CD4-positive, alpha-beta T cell treated with Interleukin-15 for 4 hours (primary cell): ENCODE measurements at regions not wholly inside any gene's neighbourhood (a gene's known extent, or its start where the extent isn't known, plus 50 kb on each side); places are given as distances from the start of the nearest gene placed in this dataset.

ENCODE experiments used
- DNase-seq: peaks from one replicate; pipeline ENCODE4 v3.0.0-alpha.2; 2020; ENCODE audit warnings: low spot score

- DNase-seq: no peak
Observed at GRCh38 chr12:29043069-29043468, 106.0 kb upstream of the FAR2 start.

GRCh38 chr12:29044799-29045198 lies 104.3 kb upstream of the FAR2 start:
- DNase-seq: no peak

DNA sequence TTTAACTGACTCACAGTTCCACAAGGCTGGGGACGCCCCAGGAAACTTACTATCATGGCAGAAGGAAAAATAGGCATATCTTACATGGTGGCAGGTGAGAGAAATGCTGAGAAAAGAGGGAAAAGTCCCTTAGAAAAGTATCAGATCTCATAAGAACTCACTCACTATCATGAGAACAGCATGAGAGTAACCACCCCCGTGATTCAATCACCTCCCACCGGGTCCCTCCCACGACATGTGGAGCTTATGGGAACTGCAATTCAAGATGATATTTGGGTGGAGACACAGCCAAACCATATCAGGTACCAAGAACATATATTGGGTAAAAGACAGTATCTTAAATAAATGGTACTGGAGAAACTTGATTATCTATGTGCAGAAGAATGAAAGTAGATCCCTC lies 100.3 kb upstream of the FAR2 start:
- no peak for DNase-seq

DNA sequence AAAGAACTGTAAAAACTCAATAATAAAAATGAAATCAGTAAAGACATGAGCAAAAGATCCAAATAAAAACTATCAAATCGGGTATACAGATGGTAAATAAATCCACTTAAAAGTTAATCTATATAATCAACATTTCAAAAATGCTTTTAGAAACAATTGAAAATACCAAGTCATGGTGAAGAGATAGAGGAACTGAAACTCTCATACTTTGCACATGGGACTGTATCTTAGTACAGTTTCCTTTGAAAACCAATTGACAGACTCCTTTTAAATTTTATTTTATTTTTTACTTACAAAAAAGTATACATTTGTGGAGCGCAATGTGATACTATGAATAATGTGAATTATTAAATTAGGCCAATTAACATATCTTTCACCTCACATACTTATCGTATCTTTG lies 98.6 kb upstream of the FAR2 start:
- no peak for DNase-seq

- no peak for DNase-seq
Observed at GRCh38 chr12:29051221-29051620, 97.9 kb upstream of the FAR2 start.

DNA sequence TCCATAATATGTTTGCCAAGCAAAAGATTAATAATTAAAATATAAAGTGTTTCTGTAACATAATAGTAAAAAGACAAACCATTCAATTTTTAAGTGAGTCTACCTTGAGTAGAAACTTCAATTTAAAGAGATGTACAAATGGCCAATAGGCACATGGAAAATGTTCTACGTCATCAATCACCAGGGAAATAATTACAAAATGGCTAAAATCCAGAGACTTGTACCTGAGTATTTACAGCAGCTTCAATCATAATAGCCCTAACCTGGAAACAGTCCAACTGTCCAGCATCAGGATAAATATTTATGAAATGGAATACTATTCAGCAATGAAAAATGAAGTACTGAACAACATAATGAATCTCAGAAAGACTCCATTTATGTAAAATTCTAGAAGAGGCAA lies 95.5 kb upstream of the FAR2 start:
- DNase-seq: no peak

GRCh38 chr12:29054858-29055663 lies 94.0 kb upstream of the FAR2 start:
- no peak for DNase-seq

DNA sequence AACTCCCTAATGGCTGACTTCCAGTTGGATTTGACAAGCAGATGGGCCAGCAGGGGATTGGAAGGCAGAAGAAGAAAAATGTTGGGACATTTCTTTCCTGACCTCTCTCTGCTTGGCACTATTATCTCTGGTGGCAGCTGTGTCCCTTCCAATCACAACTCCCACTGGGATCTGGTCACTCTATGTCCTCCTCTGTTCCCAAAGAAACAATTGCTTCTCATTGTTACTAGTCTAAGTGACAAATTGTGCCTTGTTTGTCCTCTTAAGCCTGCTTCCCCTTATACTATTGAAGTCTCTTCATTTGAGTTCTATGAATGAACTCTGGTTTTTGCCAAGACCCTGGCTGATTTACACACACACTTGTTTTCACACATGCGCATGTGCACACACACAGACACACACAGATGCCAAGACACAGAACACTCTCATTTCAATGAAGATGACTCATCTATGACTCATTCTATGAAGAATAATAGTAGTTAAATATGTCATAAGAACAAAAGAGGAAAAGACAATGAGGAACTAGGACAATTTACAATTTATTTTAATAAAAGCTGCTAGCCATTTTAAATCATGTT lies 83.0 kb upstream of the FAR2 start:
- DNase-seq: peak; percentile 7

- DNase-seq: no peak
Observed at GRCh38 chr12:29067430-29067829, 81.6 kb upstream of the FAR2 start.

GRCh38 chr12:29070309-29070708 lies 78.8 kb upstream of the FAR2 start:
- no peak for DNase-seq

DNA sequence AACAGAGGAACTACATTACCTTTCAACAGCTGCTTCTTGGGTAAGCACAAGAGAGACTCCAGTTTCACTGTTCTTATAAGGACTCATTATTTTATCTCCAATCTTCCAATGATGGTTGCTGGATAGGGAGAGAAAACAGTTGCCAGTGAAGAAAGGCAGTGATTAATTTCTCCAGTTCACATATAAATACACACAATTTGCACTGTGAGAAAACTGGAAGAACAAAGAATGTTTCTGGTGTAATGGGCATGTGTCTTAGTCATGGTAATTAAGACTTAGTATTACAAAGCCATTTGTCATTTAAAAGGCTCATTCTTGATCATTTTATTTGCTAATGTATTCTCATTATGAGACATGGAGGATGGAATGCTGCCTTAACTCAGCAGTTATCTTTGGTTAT lies 78.0 kb upstream of the FAR2 start:
- DNase-seq: no peak

- no peak for DNase-seq
Observed at GRCh38 chr12:29072631-29073030, 76.4 kb upstream of the FAR2 start.

DNA sequence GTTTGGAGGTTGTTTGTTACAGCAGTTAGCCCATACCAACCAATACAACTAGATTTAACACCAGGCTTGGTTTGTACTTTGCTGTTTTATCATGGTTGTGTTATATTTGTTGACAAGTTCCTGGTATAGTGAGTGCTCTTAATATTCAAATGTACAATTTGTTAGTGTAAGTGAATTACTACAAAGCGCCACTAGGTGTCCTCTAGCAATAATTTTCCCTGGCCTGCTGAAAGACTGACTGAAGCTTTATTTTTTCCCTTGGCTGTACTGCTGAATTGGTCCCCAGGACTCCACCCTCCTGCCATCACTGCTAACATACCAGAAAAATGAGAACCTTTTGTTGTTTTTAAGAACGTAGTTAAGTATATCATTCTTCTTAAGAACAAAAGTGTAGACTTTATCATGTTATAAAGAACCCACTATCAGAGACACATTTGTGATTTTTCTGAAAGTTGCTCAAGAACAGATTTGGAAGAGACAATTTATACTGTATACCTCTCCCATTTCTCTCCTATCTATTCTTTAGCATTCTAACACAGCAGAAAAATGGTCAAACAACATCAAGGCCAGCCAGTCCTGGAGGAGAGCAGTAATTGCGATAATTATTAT lies 75.3 kb upstream of the FAR2 start:
- DNase-seq: peak; percentile 49

GRCh38 chr12:29081101-29081500 lies 68.0 kb upstream of the FAR2 start:
- DNase-seq: no peak

DNA sequence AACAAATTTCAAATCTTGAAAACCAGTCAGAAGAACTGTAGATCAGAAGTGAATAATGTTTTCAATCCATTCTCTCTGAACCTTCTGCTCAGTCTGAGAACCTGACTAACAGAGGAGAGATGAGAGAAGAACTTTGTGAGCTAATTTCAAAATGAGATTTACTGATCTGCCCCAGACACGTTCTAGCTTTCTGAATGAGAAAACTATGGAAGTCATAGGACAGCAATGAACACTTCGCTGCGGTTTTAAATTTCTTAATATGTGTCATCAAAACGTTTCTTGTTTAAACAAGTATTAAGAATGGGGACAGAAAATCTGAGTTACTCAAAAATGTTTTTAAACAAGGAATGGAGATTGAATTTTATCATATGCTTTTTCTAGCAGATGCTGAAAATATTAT lies 66.6 kb upstream of the FAR2 start:
- no peak for DNase-seq

DNA sequence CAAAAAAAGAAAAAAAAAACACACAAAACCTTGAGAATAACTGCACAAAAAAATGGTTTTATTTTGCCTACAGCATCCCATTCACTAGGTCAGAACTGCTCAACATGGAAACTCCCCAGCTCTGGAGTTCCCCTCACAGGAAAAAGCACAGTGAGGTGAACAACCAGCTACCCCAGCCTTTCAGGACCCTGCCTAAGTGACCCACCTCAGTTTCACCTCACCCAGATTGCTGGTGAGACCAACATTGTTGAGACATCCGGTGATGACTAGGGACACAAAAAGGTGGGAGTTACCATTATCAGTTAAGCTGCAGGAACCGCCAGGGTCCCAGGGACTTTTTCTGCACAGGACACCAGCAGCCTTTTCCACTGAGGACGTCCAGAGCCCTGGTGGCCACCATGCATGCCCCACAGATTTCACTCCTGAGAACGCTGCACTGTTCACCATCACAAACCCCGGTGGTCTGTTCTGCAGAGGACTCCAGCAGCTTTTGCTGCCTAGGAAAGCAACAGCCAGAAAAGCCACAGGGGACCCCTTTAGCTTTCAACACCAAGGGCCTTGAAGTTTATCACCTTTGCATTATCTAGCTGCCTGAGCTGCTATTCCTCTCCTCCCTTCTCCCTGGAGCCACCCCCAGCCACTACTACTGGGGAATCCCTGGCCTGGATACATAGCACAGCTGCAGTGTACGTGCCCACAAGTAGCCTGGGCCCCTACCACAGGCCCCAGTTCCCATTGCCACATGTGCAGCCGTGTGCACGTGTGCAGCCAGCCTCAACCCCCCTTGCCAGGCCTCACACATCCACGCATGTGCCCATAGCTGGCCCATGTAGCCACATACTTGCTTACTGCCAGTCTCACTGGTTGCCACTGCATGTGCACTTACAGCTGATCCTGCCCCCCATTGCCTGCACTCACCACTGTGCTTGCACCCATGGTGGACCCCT lies 62.5 kb upstream of the FAR2 start:
- DNase-seq: no peak

GRCh38 chr12:29088611-29089219 lies 60.4 kb upstream of the FAR2 start:
- DNase-seq: peak; percentile 27
